ENCODE measurements at regions not wholly inside any gene's neighbourhood (a gene's known extent, or its start where the extent isn't known, plus 50 kb on each side); places are given as distances from the start of the nearest gene placed in this dataset.

- Histone ChIP-seq H3K27me3 (replicated peaks; ENCODE audit: control insufficient read depth, insufficient read depth, low read length) (no peaks in the 10 kb centered on the region), H3K4me3 (replicated peaks; ENCODE audit: low read depth, low read length) (no peak overlapping the region), H3K36me3 (ENCODE audit: control insufficient read depth, insufficient read depth, low read length) (no peaks in the 10 kb centered on the region)
- no peak for TF ChIP-seq CTCF (IDR thresholded peaks at IDR 0.05; ENCODE audit: insufficient read depth, low read length, poor library complexity, severe bottlenecking)
- no peak for DNase-seq (ENCODE audit: extremely low read depth, insufficient read length)
Measured at GRCh38 chr5:31124651-31125305, 68.7 kb upstream of the CDH6 start.

GRCh38 chr5:31124026-31124425 lies 69.5 kb upstream of the CDH6 start:
- no peak for DNase-seq (ENCODE audit: extremely low read depth, insufficient read length)

GRCh38 chr5:31122998-31123951 lies 70.2 kb upstream of the CDH6 start:
- Histone ChIP-seq H3K36me3 (ENCODE audit: control insufficient read depth, insufficient read depth, low read length) (no peaks in the 10 kb centered on the region), H3K4me3 (replicated peaks; ENCODE audit: low read depth, low read length) (no peak overlapping the region), H3K27me3 (replicated peaks; ENCODE audit: control insufficient read depth, insufficient read depth, low read length) (no peaks in the 10 kb centered on the region)
- TF ChIP-seq CTCF (IDR thresholded peaks at IDR 0.05; ENCODE audit: insufficient read depth, low read length, poor library complexity, severe bottlenecking) = no peak
- DNase-seq (ENCODE audit: extremely low read depth, insufficient read length) = no peak

More at GRCh38 chr5:31124026-31124425, 69.5 kb upstream of the CDH6 start:
- Histone ChIP-seq H3K36me3 (ENCODE audit: control insufficient read depth, insufficient read depth, low read length) (no peaks in the 10 kb centered on the region), H3K27me3 (replicated peaks; ENCODE audit: control insufficient read depth, insufficient read depth, low read length) (no peaks in the 10 kb centered on the region), H3K4me3 (replicated peaks; ENCODE audit: low read depth, low read length) (no peak overlapping the region)
- no peak for TF ChIP-seq CTCF (IDR thresholded peaks at IDR 0.05; ENCODE audit: insufficient read depth, low read length, poor library complexity, severe bottlenecking)

GRCh38 chr5:31121224-31121623 lies 72.3 kb upstream of the CDH6 start:
- no peaks in the 10 kb centered on the region for H3K36me3 ChIP-seq (ENCODE audit: control insufficient read depth, insufficient read depth, low read length)
- H3K27me3 ChIP-seq (replicated peaks; ENCODE audit: control insufficient read depth, insufficient read depth, low read length) = no peaks in the 10 kb centered on the region
- H3K4me3 ChIP-seq (replicated peaks; ENCODE audit: low read depth, low read length) = no peak overlapping the region
- no peak for DNase-seq (ENCODE audit: extremely low read depth, insufficient read length)
- no peak for TF ChIP-seq CTCF (IDR thresholded peaks at IDR 0.05; ENCODE audit: insufficient read depth, low read length, poor library complexity, severe bottlenecking)

GRCh38 chr5:31120642-31120948 lies 72.9 kb upstream of the CDH6 start:
- TF ChIP-seq CTCF (IDR thresholded peaks at IDR 0.05; ENCODE audit: insufficient read depth, low read length, poor library complexity, severe bottlenecking) = no peak
- no peak overlapping the region for H3K4me3 ChIP-seq (replicated peaks; ENCODE audit: low read depth, low read length)
- no peak for DNase-seq (ENCODE audit: extremely low read depth, insufficient read length)
- H3K36me3 ChIP-seq (ENCODE audit: control insufficient read depth, insufficient read depth, low read length) = no peaks in the 10 kb centered on the region
- H3K27me3 ChIP-seq (replicated peaks; ENCODE audit: control insufficient read depth, insufficient read depth, low read length) = no peaks in the 10 kb centered on the region

All from GM06990 (cell line).